Glomerular visceral epithelial cell (primary cell): ENCODE measurements at regions not wholly inside any gene's neighbourhood (a gene's known extent, or its start where the extent isn't known, plus 50 kb on each side); places are given as distances from the start of the nearest gene placed in this dataset.
"Not testable (repeated sequence)": the region's sequence is repeated elsewhere in the genome, so short reads cannot be mapped to it uniquely, and the experiment has no call there.

Source experiments
- DNase-seq: peaks from one replicate; pipeline ENCODE4 v3.0.0-alpha.2; 2016; ENCODE audit errors: extremely low spot score

- no peak for DNase-seq
Measured at GRCh38 chr2:225244933-225245332, 154.6 kb upstream of the NYAP2 start.

- DNase-seq = no peak
Measured at GRCh38 chr2:225236769-225237323, 162.7 kb upstream of the NYAP2 start.

GRCh38 chr2:225233234-225233633, 166.3 kb upstream of the NYAP2 start:
- no peak for DNase-seq

- no peak for DNase-seq
Measured at GRCh38 chr2:225231900-225232299, 167.6 kb upstream of the NYAP2 start.

GRCh38 chr2:225229346-225229745, 170.2 kb upstream of the NYAP2 start:
- not testable (repeated sequence) for DNase-seq

GRCh38 chr2:225226441-225226840, 173.1 kb upstream of the NYAP2 start:
- no peak for DNase-seq

DNA sequence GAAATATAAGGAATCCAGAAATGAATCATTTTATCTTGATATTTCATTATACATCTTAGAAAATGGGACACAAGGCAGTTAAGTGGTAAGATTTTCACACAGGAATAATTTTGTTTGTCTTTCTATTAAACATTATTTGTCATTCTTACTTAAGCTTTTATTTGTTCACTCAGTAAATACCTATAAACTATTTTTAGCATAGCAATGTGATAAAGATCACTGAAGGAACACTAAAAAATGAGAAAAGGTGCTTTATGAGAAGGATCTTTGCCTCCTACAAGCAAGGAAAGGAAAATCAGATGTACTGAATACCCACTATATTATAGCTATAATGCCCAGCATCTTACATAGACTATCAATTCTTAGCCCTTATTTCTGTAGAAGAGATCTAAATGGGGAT, 176.2 kb upstream of the NYAP2 start:
- no peak for DNase-seq

GRCh38 chr2:225207471-225207870, 165.2 kb upstream of the DOCK10 start:
- no peak for DNase-seq

DNA sequence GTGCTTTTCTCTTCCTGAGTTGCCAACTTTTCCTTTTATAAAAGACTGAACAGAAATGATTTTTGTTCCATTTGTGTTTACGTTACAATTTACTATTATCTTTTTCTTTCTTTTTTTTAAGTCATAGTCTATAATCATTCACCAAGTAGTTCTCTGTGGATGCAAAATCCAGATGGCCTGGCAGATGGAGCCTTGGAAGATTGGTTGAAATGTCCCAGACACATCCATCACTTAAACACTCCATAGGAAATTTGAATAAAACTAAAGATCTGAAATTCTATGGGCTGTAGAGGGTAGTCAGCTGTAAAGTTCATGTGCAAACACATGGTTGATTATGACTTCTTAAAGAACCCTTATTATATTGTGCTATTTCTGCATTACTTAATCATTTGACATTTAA, 164.8 kb upstream of the DOCK10 start:
- DNase-seq = no peak

DNA sequence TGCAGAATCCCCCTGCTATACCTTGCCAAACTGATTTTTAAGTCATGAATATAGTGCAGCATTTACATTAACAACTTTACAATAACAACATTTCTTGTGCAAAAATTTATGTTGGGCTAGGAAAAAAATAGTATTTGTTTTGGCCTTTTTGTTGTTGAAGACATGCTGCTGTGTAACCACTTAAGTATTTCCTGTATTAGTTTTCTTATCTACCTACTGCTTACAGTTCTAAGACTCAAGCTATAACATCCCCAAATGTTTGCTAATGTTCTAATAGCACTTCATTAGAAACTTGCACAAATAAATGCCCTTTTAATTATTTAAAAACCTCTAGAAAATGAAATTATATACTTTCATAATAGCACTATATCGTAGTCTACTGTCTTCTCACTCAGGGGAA, 154.3 kb upstream of the DOCK10 start:
- DNase-seq = no peak

DNA sequence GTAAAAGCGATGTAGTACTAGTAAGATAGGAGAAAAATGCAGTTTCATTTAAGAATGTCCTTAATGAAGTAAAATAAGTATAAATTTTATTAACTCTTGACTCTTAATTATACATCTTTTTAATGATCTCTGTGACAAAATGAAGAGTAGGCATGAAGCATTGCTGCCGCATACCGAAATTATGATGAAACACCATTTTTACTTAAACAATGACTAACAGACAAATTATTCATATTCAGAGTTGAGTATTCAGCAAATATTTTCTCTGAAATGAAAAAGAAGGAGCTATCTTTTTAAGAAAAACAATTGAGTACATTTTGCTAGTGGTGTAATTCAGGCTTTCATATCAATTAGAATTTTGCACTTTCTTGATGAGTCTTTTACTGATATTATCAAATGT, 150.6 kb upstream of the DOCK10 start:
- DNase-seq = no peak

DNA sequence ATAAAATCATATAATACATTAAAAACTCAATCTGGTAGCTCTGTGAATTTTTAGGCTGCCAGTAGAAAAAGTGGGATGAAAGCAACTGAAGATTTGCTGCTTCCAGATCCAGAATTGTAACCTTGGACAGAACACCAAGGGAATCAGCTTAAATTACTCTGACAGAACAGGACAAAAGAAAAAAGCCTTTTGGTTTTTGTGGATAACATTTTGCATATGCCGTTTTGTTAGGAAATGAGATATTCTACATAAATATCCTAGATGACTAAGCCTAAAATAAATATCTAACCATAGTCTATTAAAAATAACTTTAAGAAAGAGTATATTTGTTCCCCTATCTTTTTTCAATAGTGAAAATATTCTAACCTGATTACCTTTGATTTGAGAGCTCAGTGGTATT, 148.7 kb upstream of the DOCK10 start:
- DNase-seq = no peak

DNA sequence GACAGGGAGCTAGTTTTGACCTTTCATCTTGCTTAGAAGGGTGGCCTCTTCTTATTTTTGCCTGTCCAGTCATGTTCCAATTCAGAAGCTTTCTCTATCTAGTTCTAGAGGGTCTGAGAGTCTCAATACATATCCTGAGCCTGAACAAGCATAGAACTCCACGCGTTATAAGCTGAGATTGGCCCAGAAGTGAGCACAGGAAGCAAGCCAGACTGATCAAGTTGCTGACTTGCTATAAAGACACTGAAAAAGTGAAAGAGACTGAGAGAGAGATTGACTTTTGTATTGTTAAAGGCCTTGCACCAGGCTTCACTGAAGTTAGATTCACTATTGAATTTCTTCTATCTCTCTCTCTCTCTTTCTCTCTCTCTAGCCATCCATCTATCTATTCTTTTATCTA, 142.7 kb upstream of the DOCK10 start:
- no peak for DNase-seq

DNA sequence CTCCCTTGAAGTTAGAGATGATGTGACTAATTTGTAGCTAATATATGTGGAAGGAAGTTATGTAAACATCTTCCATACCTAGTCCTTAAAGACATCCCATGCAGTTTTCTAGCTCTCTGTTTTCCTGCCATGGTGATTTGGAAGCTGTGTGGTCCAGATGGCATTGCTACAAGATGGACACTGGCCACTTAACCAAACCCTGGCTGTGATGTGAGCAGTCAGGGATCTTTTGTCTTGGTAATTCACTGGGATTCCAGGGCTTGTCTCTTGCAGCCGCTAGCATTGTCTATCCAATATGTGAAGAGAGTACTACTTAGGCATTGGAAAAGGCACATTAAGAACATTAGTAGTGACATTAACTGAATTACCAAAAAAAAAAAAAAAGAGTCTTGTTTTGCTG, 139.9 kb upstream of the DOCK10 start:
- no peak for DNase-seq

GRCh38 chr2:225177098-225177497, 134.8 kb upstream of the DOCK10 start:
- peak; percentile 53 for DNase-seq

DNA sequence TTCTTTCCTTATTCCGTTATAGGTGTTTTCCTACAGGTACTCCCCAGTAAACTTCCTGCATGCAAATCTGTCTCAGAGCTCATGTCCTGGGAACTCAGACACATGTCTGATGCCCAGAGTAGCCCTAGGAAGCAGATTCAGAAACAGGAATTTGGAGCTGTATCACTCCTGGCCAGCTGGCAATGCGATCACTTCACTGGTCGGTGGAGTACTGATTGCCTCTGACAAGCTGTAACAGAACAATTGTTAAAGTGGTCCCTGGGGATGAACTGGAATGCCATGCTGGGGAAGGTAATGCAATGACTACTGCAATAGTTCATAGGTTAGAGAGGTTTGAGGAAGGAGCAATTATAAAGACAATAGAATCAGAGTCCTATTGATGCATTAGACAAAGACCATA, 131.6 kb upstream of the DOCK10 start:
- no peak for DNase-seq

GRCh38 chr2:225171350-225171749, 129.1 kb upstream of the DOCK10 start:
- DNase-seq = no peak

GRCh38 chr2:225170162-225170561, 127.9 kb upstream of the DOCK10 start:
- no peak for DNase-seq

DNA sequence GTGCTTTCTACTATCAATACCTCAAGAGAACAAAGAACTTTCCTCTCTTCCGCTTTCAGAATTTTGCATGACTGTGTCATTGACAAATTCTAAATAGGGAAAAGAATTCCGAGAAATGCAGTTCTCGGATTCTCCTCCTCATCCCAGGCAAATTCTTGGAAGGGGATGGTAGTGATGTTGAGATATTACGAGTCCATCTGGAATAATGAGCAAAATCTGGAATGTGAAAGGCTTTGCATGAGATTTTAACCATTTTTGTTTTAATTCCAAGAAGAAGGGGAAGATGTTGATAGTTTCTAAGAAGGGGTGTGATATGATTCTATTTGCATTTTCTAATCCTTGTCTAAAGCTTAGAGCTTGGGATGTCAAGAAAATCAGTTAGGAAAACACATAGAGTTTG, 127.1 kb upstream of the DOCK10 start:
- no peak for DNase-seq

- DNase-seq = no peak
Measured at GRCh38 chr2:225165052-225165451, 122.8 kb upstream of the DOCK10 start.

DNA sequence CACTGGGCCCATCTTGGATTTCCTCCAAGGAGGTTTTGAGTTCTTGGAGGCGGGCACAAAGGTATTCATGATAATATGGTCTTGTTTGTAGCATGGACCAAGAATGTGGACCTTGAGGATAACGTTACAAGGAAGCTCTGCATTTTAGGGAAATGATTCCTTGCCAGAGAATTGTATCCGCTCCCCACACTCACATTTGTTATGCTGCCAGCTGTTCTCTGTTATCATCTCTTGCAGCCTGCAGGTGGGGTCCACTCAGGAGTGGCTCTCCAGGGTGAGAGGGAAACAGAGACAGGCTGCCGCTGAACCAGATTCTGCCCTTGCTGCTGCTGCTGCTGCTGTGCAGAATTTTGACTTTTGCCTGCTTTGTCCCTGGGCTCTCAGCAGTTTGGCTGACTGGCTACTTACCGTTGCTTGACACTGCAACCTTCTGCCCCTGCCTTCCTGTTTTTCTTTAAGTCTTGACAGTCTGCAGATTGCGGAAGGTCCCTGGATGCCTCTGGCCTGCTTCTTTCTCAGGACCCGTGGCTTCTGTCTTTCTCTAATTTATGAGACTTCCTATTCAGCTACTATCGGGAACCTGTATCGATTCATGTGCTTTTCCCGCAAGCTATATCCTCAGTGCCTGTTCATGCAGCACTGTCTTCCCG, 122.3 kb upstream of the DOCK10 start:
- no peak for DNase-seq

- no peak for DNase-seq
Measured at GRCh38 chr2:225158360-225158759, 116.1 kb upstream of the DOCK10 start.

DNA sequence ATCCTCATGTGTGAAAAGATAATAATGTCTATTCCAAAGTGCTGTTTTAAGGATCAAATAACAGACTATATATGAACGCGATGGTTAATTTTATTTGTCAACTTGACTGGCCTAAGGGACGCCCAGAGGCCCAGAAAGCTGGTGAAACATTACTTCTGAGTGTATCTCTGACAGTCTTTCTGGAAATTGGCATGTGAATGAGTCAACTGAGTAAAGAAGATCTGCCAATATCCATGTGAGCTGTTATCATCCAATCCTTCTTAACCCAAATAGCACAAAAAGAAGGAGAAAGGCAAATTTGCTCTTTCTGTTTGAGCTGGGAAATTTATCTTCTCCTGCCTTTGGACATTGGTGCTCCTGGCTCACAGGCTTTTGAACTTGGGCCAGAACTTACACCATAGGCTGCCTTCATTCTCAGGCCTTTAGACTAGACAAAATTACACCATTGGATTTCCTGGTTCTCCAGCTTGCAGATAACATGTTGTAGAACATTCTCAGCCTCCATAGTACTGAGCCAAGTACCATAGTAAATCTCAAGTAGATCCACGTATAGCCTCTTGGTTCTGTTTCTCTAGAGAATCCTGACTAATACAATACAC, 114.7 kb upstream of the DOCK10 start:
- DNase-seq = no peak

- no peak for DNase-seq
Measured at GRCh38 chr2:225140723-225141122, 98.5 kb upstream of the DOCK10 start.
